Right kidney (tissue), 1 donor: ENCODE measurements at regions not wholly inside any gene's neighbourhood (a gene's known extent, or its start where the extent isn't known, plus 50 kb on each side); places are given as distances from the start of the nearest gene placed in this dataset.
"Not testable (repeated sequence)": the region's sequence is repeated elsewhere in the genome, so short reads cannot be mapped to it uniquely, and the experiment has no call there.

Source experiments
- DNase-seq: peaks from one replicate; pipeline ENCODE4 v3.0.0-alpha.2; 2016

- no peak for DNase-seq
Observed at GRCh38 chr5:153373130-153373498, 117.4 kb upstream of the GRIA1 start.

DNA sequence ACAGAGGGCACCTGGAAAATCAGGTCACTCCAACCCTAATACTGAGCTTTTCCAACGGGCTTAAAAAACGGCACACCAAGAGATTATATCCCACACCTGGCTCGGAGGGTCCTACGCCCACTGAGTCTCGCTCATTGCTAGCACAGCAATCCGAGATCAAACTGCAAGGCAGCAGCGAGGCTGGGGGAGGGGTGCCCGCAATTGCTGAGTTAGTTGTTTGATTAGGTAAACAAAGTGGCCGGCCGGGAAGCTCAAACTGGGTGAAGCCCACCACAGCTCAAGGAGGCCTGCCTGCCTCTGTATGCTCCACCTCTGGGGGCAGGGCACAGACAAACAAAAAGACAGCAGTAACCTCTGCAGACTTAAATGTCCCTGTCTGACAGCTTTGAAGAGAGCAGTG is 108.8 kb upstream of the GRIA1 start:
- not testable (repeated sequence) for DNase-seq

- no peak for DNase-seq
Observed at GRCh38 chr5:153390569-153390968, 99.9 kb upstream of the GRIA1 start.

DNA sequence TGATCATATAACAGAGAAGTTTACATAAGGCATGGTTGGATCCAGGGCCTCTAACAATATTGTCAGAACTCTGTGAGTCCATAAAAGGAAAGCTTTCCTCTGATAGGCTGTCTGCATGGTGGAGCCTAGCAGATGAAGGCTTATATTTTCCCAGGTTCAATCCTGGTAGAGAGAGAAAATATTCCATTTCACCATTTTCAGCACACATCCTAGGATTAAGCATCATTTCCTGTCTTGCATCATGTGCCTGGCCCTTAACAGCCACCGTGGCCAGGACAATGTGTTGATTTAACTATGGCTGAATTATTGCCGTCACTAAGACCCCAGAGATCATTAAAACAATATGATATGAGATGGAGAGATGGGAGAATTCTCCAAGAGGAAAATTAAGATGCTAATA is 90.9 kb upstream of the GRIA1 start:
- no peak for DNase-seq

- DNase-seq = no peak
Observed at GRCh38 chr5:153400931-153401330, 89.5 kb upstream of the GRIA1 start.

GRCh38 chr5:153402550-153402949 is 87.9 kb upstream of the GRIA1 start:
- DNase-seq = no peak

- DNase-seq = no peak
Observed at GRCh38 chr5:153403470-153403869, 87.0 kb upstream of the GRIA1 start.

DNA sequence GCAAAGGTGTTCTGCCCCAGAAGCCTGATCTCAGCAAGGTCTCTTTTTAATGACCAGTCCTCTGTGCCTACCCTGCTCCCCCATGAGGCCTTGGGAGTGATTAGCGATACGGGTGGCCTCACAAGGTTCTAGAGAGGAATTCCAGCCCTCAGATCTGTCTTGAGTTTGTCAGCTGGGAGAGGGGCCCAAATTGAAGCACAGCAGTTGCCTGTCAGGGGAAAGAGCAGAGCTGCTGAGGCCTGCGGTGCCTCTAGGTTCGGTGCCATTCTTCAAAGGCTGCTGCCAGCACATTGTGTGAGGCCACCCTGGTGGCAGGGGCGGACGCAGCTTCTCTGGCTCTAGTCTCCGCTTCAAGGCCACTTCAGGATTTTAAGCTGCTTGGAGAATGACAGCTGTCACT is 85.7 kb upstream of the GRIA1 start:
- DNase-seq = no peak

- no peak for DNase-seq
Observed at GRCh38 chr5:153421676-153422075, 68.8 kb upstream of the GRIA1 start.

GRCh38 chr5:153425914-153426313 is 64.6 kb upstream of the GRIA1 start:
- no peak for DNase-seq

DNA sequence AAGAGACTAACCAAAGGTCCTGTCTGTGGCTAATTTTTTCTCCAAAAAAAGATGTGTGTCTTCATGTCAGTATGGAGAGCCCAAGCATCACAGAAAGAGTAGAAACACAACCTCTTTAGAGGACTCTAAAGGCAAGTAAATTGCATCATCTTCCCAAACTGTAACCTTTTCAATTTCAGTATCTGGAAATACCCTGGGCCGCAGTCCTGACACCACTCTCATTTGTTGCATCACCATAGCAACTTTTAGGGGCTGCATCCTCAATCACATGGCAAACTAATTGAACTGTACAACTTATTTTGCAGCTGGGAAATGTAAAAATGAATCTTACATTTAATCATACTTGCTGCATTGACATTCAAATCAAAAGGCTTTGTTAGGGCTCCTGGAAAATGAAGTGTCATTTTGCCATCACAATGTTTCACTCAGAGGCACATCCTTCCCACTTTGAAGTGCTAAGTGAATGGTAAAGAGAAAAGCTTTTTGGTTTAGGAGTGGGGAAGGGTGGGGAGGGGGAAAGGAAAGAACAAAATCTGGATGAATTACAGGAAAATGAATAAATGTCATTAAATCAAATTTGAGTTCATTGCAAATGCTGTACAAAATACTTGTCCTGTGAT is 60.6 kb upstream of the GRIA1 start:
- no peak for DNase-seq

DNA sequence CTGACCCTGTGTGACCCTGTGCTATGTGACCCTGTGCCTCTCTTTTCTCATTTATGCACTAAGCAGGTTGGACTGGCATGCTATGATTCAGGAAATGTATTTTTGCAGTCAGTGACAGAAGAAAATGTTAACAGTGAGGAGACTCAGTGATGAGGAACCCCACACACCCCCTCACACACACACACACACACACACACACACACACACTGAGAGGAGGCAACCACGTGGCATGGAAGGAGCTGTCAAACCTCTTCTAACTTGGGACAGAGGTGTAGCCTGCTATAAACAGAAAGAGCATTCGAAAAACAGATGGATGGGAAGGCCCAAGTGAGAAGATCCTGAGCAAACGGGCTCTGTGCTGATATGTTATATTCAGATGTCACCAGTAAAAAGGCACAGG is 57.9 kb upstream of the GRIA1 start:
- DNase-seq = no peak

DNA sequence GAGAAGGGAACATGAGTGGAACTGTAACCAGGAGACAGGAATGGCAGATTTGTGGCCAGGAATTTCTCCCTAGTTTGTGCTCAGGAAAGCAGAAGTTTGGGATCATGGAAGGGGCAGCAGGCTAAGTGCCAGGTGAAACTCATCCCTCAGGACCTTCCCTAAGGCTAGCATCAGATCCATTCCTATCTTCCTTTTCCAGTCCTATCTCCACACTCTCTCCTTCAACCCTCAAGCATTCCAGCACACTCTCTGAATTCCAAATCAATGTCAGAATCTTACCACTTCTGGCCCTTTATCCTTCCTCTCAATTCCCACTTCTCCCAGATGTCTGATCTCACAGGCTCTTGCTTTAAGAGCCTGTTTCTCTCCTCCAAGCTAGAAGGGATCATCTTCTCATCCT is 53.2 kb upstream of the GRIA1 start:
- no peak for DNase-seq

- no peak for DNase-seq
Observed at GRCh38 chr5:153439130-153439529, 51.3 kb upstream of the GRIA1 start.
